GM20431 (cell line): ENCODE measurements at regions not wholly inside any gene's neighbourhood (a gene's known extent, or its start where the extent isn't known, plus 50 kb on each side); places are given as distances from the start of the nearest gene placed in this dataset.
"Not testable (repeated sequence)": the region's sequence is repeated elsewhere in the genome, so short reads cannot be mapped to it uniquely, and the experiment has no call there.

Experiments
- in situ Hi-C: fragments of 300-500 bp; cut with MseI, MboI; formaldehyde crosslinking; loops from one replicate; pipeline ENCODE4 v1.15.0; 2020; ENCODE audit warnings: low sequenced_read_pairs; ENCODE audit not compliant: unreplicated experiment

DNA sequence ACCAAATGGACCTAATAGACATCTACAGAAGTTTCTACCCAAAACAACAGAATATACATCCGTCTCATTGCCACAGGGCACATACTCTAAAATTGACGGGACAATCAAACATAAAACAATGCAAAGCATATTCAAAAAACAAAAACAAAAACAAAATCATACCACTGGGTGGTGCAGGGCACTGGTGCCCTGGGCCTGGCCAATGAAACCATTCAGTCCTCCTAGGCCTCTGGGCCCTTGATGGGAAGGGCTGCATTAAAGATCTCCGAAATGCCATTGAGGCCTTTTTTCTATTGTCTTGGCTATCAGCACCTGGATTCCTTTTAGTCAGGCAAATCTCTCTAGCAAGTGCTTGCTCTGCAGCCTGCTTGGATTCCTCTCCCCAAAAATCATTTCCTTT, 213.9 kb upstream of the ZCCHC13 start:
- in situ Hi-C loops = no loop called here

DNA sequence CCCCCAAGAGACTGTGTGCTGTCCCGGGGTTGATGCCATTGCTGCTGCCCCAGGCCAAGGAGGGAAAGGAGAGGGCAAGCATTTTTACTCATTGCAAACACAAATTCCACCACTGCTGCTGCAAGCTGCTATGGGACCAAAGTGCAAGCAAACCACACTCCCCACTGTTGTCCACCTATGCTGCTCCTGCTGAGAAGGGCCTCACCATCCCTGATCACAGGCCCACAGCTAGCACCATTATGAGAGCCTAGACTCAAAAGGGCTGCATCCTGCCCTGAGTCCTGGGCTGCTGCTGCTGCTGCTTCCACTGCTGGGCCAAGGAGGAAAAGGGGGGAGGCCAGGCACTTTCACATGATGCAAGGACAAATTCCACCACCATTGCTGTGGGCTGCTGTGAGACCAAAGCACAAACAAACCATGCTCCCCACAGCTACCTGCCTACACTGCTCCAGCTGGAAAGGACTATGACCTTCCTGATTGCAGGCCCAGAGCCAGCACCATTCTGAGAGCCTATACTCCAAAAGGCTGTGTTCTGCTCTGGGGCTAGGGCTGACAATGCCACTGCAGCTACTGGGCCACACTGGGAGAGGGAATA, 218.2 kb upstream of the ZCCHC13 start:
- in situ Hi-C loops = no loop called here

DNA sequence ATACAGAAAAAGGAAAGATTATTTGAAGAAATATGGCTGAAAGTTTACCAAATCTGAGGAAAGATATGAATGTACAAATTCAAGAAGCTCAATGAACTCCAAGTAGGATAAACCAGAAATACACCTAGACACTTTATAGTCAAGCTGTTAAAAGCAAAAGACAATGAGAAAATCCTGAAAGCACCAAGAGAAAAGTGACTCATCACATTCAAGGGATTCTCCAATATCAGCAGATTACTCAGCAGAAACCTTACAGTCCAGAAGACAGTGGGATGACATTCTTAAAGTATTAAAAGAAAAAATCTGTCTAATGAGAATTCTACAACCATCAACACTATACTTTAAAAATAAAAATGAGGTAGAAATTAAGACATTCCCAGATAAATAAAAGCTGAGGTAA, 223.8 kb upstream of the ZCCHC13 start:
- in situ Hi-C loops = no loop called here

DNA sequence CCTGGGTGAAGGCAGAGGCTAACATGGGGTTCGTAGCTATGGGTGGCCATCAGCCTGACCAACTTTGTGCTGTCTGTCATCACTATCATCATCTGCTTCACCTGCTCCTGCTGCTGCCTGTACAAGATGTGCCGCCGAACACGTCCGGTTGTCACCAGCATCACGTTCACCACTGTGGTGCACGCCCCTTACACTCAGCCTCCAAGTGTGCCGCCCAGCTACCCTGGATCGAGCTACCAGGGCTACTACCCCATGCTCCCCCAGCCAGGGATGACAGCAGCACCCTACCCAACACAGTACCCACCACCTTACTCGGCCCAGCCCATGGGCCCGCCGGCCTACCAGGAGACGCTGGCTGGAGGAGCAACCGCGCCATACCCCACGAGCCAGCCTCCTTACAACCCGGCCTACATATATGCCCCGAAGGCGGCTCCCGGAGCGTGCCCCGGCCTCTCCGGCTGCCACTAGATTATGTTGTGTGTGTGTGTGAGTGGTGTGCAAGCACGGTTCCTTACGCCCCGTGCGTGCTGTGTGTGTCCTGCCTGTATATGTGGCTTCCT, 213.4 kb upstream of the XIST start:
- in situ Hi-C loops = no loop called here

DNA sequence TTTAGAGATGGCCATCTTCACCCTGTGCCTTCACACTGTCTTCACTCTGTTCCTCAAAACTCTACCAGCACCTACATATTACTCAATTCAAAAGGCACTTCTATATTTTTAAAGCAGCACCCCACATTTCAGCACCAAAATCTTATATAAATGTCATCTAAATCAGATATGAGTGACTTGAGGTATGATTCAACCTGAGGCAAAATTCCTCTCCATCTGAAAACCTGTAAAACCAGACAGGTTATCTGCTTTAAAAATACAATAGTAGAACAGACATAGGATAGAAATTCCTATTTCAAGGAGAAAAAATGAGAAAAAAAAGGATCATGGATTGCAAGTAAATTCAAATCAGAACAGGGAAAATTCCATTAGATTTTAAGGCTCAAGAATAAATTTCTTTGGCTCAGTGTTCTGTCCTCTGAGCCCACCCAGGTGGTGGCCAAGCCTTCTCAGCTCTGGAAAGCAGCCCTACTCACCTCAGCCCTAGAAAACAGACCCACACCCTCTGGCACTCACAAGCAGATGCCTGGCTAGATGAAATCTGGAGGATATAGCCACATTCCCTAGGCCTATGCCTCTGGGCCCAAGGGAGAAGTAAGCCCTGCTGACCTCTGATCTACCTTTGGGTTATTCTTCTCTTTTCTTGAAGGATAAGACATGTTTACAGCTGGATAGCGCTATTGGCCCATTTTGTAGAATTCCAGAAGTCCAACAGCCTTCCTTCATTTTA, 211.1 kb upstream of the XIST start:
- in situ Hi-C loops = no loop called here

DNA sequence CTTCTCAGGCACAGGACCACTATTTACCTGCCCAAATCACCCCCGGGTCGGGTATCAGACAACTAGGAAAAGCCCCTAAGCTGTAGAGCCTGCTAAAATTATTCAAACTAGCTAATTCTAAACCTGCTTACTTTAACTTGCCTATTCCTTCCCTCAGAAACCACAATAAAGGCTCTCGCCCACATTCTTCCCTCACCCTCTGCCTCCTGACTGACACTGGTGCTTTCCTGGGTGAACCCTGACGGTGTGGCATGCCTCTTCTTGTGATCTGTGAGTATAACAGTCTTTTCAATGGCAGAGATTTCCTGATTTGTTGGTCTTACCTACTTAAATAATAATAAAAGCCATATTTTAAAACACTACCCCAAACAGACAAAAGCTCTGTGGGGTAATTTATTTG, 209.4 kb upstream of the XIST start:
- in situ Hi-C loops = no loop called here

DNA sequence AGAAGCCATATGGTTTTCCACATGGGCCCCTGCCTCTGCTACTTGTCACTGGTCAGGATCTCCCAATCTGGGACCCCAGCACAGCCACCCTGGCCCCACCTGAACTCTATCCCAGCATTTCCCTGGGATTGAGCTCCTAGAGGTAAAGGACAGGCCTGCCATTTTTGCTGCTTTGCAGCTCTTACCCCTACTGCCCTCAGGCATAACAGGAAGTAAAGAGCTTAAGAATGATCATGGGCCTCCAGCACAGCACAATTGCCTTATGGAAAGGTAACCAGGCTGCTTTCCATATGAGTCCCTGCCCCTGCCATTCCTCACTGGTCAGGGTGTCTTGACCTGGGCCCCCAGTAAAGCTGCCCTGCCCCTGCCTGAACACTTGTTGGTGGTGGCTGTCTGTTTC, 196.6 kb upstream of the XIST start:
- in situ Hi-C loops = no loop called here

DNA sequence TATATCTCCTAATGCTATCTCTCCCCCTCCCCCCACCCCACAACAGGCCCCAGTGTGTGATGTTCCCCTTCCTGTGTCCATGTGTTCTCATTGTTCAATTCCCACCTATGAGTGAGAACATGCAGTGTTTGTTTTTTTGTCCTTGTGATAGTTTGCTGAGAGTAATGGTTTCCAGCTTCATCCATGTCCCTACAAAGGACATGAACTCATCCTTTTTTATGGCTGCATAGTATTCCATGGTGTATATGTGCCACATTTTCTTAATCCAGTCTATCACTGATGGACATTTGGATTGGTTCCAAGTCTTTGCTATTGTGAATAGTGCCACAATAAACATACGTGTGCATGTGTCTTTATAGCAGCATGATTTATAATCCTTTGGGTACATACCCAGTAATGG, 181.6 kb upstream of the XIST start:
- in situ Hi-C loops = not testable (repeated sequence)

DNA sequence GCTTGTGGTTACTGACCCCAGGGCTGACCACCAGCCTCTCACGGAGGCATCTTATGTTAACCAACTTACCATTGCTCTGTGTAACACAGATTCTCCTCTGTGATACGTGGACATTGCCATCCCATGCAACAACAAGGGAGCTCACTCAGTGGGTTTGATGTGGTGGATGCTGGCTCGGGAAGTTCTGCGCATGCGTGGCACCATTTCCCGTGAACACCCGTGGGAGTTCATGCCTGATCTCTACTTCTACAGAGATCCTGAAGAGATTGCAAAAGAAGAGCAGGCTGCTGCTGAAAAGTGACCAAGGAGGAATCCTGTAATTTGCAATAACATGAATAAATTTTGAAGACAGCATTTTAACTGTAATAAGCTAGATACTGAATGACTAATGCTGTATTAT, 179.0 kb upstream of the XIST start:
- in situ Hi-C loops = not testable (repeated sequence)

DNA sequence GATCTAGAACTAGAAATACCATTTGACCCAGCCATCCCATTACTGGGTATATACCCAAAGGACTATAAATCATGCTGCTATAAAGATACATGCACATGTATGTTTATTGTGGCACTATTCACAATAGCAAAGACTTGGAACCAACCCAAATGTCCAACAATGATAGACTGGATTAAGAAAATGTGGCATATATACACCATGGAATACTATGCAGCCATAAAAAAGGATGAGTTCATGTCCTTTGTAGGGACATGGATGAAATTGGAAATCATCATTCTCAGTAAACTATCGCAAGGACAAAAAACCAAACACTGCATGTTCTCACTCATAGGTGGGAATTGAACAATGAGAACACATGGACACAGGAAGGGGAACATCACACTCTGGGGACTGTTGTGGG, 178.3 kb upstream of the XIST start:
- in situ Hi-C loops = not testable (repeated sequence)

DNA sequence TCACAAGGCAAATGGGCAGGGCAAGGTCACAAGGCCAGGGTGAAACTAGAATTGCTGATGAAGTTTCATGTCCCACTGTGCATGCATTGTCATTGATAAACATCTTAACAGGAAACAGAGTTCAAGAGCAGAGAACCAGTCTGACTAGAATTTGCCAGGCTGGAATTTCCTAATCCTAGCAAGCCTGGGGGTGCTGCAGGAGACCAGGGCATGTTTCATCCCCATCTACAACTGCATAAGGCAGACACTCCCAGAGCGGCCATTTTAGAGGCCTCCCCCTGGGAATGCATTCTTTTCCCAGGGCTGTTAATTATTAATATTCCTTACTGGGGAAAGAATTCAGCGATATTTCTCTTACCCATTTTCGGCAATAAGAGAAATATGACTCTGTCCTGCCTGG, 172.6 kb upstream of the XIST start:
- in situ Hi-C loops = not testable (repeated sequence)

DNA sequence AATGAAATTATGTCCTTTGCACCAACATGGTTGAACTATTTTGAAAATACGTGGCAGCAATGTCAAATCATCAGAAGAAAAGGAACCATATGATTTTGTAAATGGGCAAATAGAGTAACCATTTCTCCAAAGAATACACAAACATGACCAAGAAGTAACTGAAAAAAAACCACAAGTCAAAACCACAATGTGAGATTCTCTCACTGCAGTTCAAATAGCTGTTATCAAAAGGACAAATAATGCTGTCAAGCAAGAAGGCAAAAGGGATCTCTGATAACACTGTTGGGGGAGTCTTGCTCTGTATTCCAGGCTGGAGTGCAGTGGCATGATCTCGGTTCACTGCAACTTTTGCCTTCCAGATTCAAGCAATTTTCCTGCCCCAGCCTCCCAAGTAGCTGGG, 170.7 kb upstream of the XIST start:
- in situ Hi-C loops = loop anchor here (25.0 kb wide), 1 partner anchor 114 kb away; no protein-coding TSS in a partner anchor

DNA sequence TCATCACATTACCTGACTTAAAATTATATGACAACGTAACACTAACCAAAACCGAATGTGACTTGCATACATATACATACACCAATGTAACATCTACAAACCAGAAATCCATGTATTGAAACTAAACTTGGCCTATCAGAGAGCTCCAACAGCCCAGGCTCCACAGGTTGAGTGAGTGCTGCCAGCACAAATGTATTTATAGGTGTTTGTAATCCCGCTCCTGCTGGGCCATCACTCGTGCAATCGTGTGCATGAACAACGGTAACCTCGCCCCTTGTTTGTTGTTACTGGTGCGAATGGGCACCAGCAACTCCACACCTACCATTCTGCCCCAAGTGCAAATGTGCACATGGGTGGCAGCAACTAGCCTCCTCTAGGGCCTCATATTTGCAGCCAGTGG, 165.7 kb upstream of the XIST start:
- in situ Hi-C loops = loop anchor here (10.0 to 25.0 kb wide), 2 partner anchors 119 to 163 kb away; partner anchors contain the start of gene XIST

DNA sequence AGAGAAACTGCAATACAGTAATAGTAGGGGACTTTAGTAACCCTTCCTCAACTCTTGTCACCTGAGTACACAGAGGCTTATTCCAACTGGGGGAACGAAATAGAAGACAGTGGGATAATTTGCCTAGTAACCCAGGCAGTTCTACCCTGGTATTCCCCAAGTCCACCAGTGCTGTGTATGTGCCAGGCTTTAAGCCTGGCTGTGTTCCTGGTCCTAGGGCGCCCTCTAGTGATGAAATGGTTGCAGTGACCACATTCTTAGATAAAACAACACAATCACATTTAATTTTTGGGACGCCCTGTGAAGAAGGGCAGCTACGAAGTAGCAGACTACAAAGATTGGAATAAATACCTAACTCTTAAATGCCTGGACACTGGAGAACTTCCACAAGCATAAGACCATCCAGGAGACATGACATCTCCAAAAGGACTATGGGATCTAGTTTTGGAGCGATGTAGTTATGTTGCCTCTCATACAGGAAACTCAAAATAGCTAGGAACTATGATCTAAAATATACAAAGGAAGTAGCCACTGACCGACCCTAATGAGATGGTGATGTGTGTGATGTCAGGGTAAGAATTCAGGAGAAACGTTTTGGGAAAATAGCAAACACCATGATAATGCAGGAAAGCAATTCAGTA, 163.0 kb upstream of the XIST start:
- in situ Hi-C loops = loop anchor here (10.0 to 25.0 kb wide), 2 partner anchors 122 to 161 kb away; partner anchors contain the start of gene XIST

DNA sequence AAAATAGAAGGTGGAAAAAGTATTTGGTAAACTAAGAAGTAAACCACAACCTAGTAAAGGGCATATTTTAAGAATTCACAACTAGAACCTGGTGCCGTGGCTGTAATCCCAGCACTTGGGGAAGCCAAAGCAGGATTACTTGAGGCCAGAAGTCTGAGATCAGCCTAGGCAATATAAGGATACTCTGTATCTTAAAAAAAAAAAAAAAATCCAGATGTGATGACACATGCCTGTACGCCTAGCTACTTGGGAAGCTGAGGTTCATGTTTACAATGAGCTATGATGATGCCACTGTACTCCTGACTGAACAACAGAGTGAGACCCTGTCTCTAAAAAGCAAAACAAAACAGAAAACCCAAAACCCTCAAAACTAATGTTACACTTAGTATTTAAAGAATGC, 156.5 kb upstream of the XIST start:
- in situ Hi-C loops = loop anchor here (25.0 kb wide), 1 partner anchor 128 kb away; no protein-coding TSS in a partner anchor

DNA sequence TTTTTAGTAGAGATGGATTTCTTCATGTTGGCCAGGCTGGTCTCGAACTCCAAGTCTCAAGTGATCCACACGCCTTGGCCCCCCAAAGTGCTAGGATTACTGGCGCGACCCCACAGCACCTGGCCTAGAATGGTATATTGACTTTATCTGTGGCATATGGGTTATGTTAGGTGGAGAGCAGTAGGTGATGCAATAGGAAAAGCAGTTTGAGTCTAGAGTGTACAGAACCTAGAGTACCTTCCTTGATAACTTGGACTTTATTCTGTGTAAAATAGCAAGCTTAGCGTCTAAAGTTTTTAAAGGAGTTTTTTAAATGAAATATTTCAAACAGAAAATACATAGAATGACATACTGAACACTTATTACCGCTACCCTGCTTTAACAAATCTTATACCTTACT, 139.5 kb upstream of the XIST start:
- in situ Hi-C loops = no loop called here

DNA sequence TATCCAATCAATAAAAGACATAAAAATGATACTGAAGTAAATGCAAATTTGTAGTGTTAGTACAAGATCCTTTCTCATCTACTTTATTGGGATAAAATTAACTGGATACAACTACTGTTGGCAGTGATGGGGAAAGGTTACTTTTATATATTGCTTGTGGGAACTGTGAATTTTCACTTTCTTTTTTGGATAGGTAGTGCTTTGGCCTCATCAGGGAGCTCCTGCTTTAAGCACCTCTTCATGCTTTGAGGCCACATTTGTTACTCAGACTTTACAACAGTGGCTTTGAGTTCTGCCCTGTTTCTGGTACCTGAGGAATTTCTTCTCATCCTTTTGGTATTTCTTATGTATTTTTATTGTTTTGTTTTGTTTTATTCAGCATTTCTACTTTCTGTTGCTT, 134.7 kb upstream of the XIST start:
- in situ Hi-C loops = no loop called here

DNA sequence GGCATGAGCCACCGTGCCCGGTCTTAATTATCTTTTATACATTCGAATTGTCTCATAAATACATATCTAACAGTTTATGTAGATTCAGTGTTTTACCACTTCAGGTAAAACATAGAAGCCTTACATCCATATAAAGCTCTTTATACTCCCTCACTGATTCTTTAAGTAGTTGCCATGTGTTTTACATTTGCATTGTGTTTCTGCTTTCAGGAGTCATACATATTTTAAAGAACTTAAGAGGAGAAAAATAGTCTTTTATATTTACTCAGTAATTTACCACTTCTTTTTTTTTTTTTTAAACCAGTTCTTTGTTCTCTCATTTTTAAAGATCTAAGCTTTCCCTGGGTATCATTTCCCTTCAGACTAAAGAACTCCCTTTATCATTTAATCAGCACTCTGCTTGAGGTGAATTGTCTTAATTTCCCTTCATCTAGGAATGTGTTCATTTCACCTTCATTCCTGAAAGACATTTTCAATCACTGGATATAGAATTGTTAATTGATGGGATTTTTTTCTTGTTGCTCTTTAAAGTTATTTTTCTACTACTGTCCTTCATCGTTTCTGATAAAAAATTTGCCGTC, 127.1 kb upstream of the XIST start:
- in situ Hi-C loops = no loop called here

DNA sequence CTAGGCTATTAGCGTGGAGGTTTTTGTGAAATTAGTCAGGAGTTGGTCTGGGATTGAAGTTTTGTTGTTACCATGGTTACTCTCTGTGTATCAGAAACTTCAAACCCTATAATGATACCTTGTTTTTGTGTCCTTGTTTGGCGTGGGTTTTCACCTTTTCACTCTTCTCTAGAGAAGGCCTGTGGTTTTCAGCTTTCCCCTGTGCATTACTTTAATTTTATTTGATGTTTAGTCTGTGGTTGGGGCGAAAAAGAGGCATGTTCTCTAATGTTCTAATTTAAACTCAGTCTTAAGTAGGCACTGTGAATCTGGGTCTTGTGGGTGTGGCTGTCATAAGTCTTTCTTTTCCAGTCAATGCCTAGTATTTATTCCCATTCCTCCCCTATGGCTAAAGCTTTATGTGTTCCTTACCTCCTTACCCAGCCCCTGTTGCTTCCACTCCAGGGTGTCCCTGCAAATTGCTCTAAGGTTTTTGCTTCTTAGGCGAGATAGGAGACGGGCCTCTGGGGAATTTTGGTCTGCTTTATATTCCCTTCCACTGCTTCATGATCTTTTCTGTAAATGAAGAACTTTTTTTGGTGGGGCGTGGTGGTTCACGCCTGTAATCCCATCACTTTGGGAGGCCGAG, 125.1 kb upstream of the XIST start:
- in situ Hi-C loops = no loop called here

DNA sequence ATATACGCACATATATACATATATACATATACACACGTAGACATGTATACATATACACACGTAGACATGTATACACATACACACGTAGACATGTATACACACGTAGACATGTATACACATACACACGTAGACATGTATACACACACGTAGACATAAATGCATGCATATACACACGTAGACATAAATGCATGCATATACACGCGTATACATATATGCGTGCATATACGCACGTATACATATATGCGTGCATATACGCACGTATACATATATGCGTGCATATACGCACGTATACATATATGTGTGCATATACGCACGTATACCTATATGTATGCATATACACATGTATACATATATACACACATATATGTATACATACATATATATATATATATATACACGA, 114.9 kb upstream of the XIST start:
- in situ Hi-C loops = not testable (repeated sequence)
